ENCODE measurements at regions not wholly inside any gene's neighbourhood (a gene's known extent, or its start where the extent isn't known, plus 50 kb on each side); places are given as distances from the start of the nearest gene placed in this dataset.

GRCh38 chr3:177599837-177600236 is 402.6 kb upstream of the TBL1XR1 start:
- DNase-seq (ENCODE audit: low spot score): no peak

GRCh38 chr3:177600411-177600810 is 403.1 kb upstream of the TBL1XR1 start:
- no peak for DNase-seq (ENCODE audit: low spot score)

- DNase-seq (ENCODE audit: low spot score): no peak
These were observed 403.9 kb upstream of the TBL1XR1 start for GRCh38 chr3:177601152-177601551.

GRCh38 chr3:177602601-177603147 is 405.4 kb upstream of the TBL1XR1 start:
- no peak for DNase-seq (ENCODE audit: low spot score)

- DNase-seq (ENCODE audit: low spot score): no peak
These were observed 405.9 kb upstream of the TBL1XR1 start for GRCh38 chr3:177603148-177603603.

GRCh38 chr3:177604181-177604580 is 406.9 kb upstream of the TBL1XR1 start:
- no peak for DNase-seq (ENCODE audit: low spot score)

GRCh38 chr3:177606891-177607290 is 409.6 kb upstream of the TBL1XR1 start:
- no peak for DNase-seq (ENCODE audit: low spot score)

- DNase-seq (ENCODE audit: low spot score): no peak
These were observed 410.3 kb upstream of the TBL1XR1 start for GRCh38 chr3:177607589-177607988.

GRCh38 chr3:177608443-177608842 is 411.2 kb upstream of the TBL1XR1 start:
- DNase-seq (ENCODE audit: low spot score): no peak

GRCh38 chr3:177609613-177610012 is 412.3 kb upstream of the TBL1XR1 start:
- DNase-seq (ENCODE audit: low spot score): no peak

- no peak for DNase-seq (ENCODE audit: low spot score)
These were observed 413.0 kb upstream of the TBL1XR1 start for GRCh38 chr3:177610262-177610661.

GRCh38 chr3:177610686-177611633 is 413.7 kb upstream of the TBL1XR1 start:
- DNase-seq (ENCODE audit: low spot score): no peak

- DNase-seq (ENCODE audit: low spot score): no peak
These were observed 414.6 kb upstream of the TBL1XR1 start for GRCh38 chr3:177611752-177612334.

- DNase-seq (ENCODE audit: low spot score): no peak
These were observed 416.6 kb upstream of the TBL1XR1 start for GRCh38 chr3:177613901-177614300.

- no peak for DNase-seq (ENCODE audit: low spot score)
These were observed 417.7 kb upstream of the TBL1XR1 start for GRCh38 chr3:177615015-177615414.

- DNase-seq (ENCODE audit: low spot score): no peak
These were observed 421.8 kb upstream of the TBL1XR1 start for GRCh38 chr3:177618873-177619733.

GRCh38 chr3:177620073-177620472 is 422.8 kb upstream of the TBL1XR1 start:
- DNase-seq (ENCODE audit: low spot score): no peak

GRCh38 chr3:177622520-177622919 is 425.2 kb upstream of the TBL1XR1 start:
- no peak for DNase-seq (ENCODE audit: low spot score)

GRCh38 chr3:177622982-177623617 is 425.8 kb upstream of the TBL1XR1 start:
- no peak for DNase-seq (ENCODE audit: low spot score)

GRCh38 chr3:177624528-177625495 is 427.5 kb upstream of the TBL1XR1 start:
- DNase-seq (ENCODE audit: low spot score): no peak

Data from left forelimb (tissue), 1 donor.